Peyer's patch (tissue), 4 donors: ENCODE measurements at regions not wholly inside any gene's neighbourhood (a gene's known extent, or its start where the extent isn't known, plus 50 kb on each side); places are given as distances from the start of the nearest gene placed in this dataset.

Source experiments
- DNase-seq, 3 donors: peaks; one replicate each; pipeline ENCODE4 v3.0.0-alpha.2; 2017 to 2019
- H3K27ac ChIP-seq, 4 donors: fragments of 200-600 bp; sonication (generic); one replicate each; pipeline ENCODE4 v1.5.1; 2016 to 2019
- H3K27me3 ChIP-seq, 2 donors: fragments of 200-600 bp; sonication (generic); one replicate each; pipeline ENCODE4 v1.5.1; 2019
- H3K36me3 ChIP-seq, 3 donors: fragments of 200-600 bp; sonication (generic); one replicate each; pipeline ENCODE4 v1.5.1; 2016 to 2019
- H3K4me1 ChIP-seq, 4 donors: fragments of 200-600 bp; sonication (generic); one replicate each; pipeline ENCODE4 v1.5.1; 2016 to 2019
- H3K4me3 ChIP-seq, 4 donors: fragments of 200-600 bp; sonication (generic); 1 replicate in 3 of 4; 2 replicates in 1 of 4; pipeline ENCODE4 v1.5.1; 2016 to 2019; ENCODE audit warnings: mild to moderate bottlenecking in 1 of 4
- H3K9me3 ChIP-seq, 4 donors: fragments of 200-600 bp; sonication (generic); one replicate each; pipeline ENCODE4 v1.5.1; 2016 to 2019; ENCODE audit warnings: mild to moderate bottlenecking in 1 of 4
- POLR2A ChIP-seq, 2 donors: fragments of 450-650 bp; IDR thresholded peaks; one replicate each; pipeline ENCODE4 v1.5.1; 2017; ENCODE audit warnings: antibody characterized with exemption in 2 of 2, mild to moderate bottlenecking in 2 of 2, moderate library complexity in 2 of 2
- TF ChIP-seq, protein P1 (sequence below), 6 experiments: fragments of 450-650 bp in 4 of 6; fragments of 200-600 bp in 2 of 6; sonication (generic) in 1 of 6; IDR thresholded peaks; one replicate each; pipeline ENCODE4 v1.5.1; 2017 to 2019; ENCODE audit warnings: antibody characterized with exemption in 6 of 6, mild to moderate bottlenecking in 3 of 6, moderate library complexity in 1 of 6

- Histone ChIP-seq H3K27ac (no peak overlapping the region), H3K36me3 (no peaks in the 10 kb centered on the region), H3K4me3 (no peak overlapping the region), H3K9me3 (no peaks in the 10 kb centered on the region), H3K4me1 (no peaks in the 10 kb centered on the region), H3K27me3 (no peaks in the 10 kb centered on the region)
- no peak for DNase-seq
- TF ChIP-seq, protein P1, sequence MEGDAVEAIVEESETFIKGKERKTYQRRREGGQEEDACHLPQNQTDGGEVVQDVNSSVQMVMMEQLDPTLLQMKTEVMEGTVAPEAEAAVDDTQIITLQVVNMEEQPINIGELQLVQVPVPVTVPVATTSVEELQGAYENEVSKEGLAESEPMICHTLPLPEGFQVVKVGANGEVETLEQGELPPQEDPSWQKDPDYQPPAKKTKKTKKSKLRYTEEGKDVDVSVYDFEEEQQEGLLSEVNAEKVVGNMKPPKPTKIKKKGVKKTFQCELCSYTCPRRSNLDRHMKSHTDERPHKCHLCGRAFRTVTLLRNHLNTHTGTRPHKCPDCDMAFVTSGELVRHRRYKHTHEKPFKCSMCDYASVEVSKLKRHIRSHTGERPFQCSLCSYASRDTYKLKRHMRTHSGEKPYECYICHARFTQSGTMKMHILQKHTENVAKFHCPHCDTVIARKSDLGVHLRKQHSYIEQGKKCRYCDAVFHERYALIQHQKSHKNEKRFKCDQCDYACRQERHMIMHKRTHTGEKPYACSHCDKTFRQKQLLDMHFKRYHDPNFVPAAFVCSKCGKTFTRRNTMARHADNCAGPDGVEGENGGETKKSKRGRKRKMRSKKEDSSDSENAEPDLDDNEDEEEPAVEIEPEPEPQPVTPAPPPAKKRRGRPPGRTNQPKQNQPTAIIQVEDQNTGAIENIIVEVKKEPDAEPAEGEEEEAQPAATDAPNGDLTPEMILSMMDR (IDR thresholded peaks at IDR 0.05), result no peak
- no peak for TF ChIP-seq POLR2A (IDR thresholded peaks at IDR 0.05)
These were observed 168.0 kb downstream of the KIF4B start for GRCh38 chr5:155181542-155181941.

DNA sequence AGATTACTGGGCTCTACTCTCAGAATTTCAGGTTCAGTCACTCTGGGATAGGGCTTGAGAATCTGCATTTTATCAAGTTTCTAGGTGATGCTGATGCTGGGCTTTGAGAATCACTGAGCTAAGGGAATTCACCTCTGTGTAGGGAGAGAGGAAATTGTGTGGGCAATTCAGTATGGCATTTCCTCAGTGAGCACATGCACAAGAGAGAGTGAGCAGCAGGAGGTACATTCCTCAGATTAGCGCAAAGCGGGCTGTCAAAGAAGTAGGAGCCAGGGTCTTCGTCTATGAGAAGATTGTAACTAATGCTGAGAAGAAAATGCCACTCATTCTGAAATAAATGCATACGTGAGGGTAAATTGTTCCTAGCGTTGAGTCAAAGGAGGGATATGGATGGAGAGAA lies 175.9 kb downstream of the KIF4B start:
- no peaks in the 10 kb centered on the region for H3K9me3 ChIP-seq
- TF ChIP-seq, protein P1 (IDR thresholded peaks at IDR 0.05), result no peak
- no peak for TF ChIP-seq POLR2A (IDR thresholded peaks at IDR 0.05)
- no peaks in the 10 kb centered on the region for H3K36me3 ChIP-seq
- no peak overlapping the region for H3K4me3 ChIP-seq
- no peaks in the 10 kb centered on the region for H3K4me1 ChIP-seq
- no peak for DNase-seq
- H3K27ac ChIP-seq, result no peak overlapping the region
- H3K27me3 ChIP-seq, result no peaks in the 10 kb centered on the region

GRCh38 chr5:155189981-155190380 lies 176.4 kb downstream of the KIF4B start:
- H3K36me3 ChIP-seq, result no peaks in the 10 kb centered on the region
- no peak for DNase-seq
- TF ChIP-seq POLR2A (IDR thresholded peaks at IDR 0.05), result no peak
- TF ChIP-seq, protein P1 (IDR thresholded peaks at IDR 0.05), result no peak
- H3K4me3 ChIP-seq, result no peak overlapping the region
- no peaks in the 10 kb centered on the region for H3K9me3 ChIP-seq
- H3K27ac ChIP-seq, result no peak overlapping the region
- no peaks in the 10 kb centered on the region for H3K27me3 ChIP-seq
- H3K4me1 ChIP-seq, result no peaks in the 10 kb centered on the region

DNA sequence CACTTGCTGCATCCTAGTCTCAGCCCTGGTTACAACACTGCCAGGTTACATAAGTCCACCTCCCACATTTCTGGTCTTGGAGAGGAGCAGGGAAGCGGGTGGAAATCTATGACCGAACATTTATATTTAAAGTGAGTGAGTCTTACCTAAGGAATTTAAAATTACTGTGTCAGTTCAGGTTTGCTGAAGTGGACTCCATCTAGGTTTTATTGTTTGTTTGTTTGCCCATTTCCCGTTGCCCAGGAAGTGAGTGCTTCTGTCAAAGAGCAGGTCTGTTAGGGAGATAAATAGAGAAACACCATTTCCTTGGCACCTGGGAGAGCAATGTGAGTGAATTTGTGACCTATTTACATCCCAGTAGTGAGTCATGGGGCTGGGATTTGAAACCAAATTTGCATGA lies 179.5 kb downstream of the KIF4B start:
- H3K4me3 ChIP-seq, result no peak overlapping the region

GRCh38 chr5:155193483-155194107 lies 180.0 kb downstream of the KIF4B start:
- no peak for TF ChIP-seq POLR2A (IDR thresholded peaks at IDR 0.05)
- TF ChIP-seq, protein P1 (IDR thresholded peaks at IDR 0.05), result no peak
- Histone ChIP-seq H3K27me3 (no peaks in the 10 kb centered on the region), H3K4me1 (no peaks in the 10 kb centered on the region), H3K4me3 (no peak overlapping the region), H3K36me3 (no peaks in the 10 kb centered on the region), H3K9me3 (no peaks in the 10 kb centered on the region), H3K27ac (no peak overlapping the region)
- no peak for DNase-seq

More for the DNA sequence above, 179.5 kb downstream of the KIF4B start:
- H3K36me3 ChIP-seq, result no peaks in the 10 kb centered on the region
- no peak overlapping the region for H3K27ac ChIP-seq
- no peaks in the 10 kb centered on the region for H3K27me3 ChIP-seq
- H3K9me3 ChIP-seq, result no peaks in the 10 kb centered on the region
- TF ChIP-seq POLR2A (IDR thresholded peaks at IDR 0.05), result no peak
- TF ChIP-seq, protein P1 (IDR thresholded peaks at IDR 0.05), result no peak
- H3K4me1 ChIP-seq, result no peaks in the 10 kb centered on the region
- DNase-seq, result no peak

- Histone ChIP-seq H3K27me3 (no peaks in the 10 kb centered on the region), H3K36me3 (no peaks in the 10 kb centered on the region), H3K27ac (no peak overlapping the region), H3K9me3 (no peaks in the 10 kb centered on the region), H3K4me3 (no peak overlapping the region), H3K4me1 (no peaks in the 10 kb centered on the region)
- TF ChIP-seq POLR2A (IDR thresholded peaks at IDR 0.05), result no peak
- no peak for DNase-seq
These were observed 187.1 kb downstream of the KIF4B start for GRCh38 chr5:155200608-155201007.
